Stomach (tissue), 4 donors: ENCODE measurements at regions not wholly inside any gene's neighbourhood (a gene's known extent, or its start where the extent isn't known, plus 50 kb on each side); places are given as distances from the start of the nearest gene placed in this dataset.

Experiments used
- EP300 ChIP-seq: sonication (generic); formaldehyde crosslinking; IDR thresholded peaks from one replicate; pipeline ENCODE4 v1.6.1; 2017; ENCODE audit warnings: antibody characterized with exemption
- POLR2A ChIP-seq, 4 donors: fragments of 450-650 bp; IDR thresholded peaks; one replicate each; pipeline ENCODE4 v1.6.1; 2016; ENCODE audit warnings: antibody characterized with exemption in 4 of 4, control low read depth in 2 of 4, mild to moderate bottlenecking in 1 of 4, moderate library complexity in 1 of 4
- POLR2AphosphoS5 ChIP-seq, 3 donors: sonication (generic); formaldehyde crosslinking; IDR thresholded peaks; one replicate each; pipeline ENCODE4 v1.6.1; 2016; ENCODE audit warnings: antibody characterized with exemption in 3 of 3
- TF ChIP-seq, protein P1 (sequence below), 7 experiments: fragments of 450-650 bp in 4 of 7; fragments of 200-600 bp in 3 of 7; sonication (generic) in 3 of 7; IDR thresholded peaks; one replicate each; pipeline ENCODE4 v1.5.1; 2016 to 2019; ENCODE audit warnings: antibody characterized with exemption in 7 of 7, control low read depth in 2 of 7, mild to moderate bottlenecking in 1 of 7

DNA sequence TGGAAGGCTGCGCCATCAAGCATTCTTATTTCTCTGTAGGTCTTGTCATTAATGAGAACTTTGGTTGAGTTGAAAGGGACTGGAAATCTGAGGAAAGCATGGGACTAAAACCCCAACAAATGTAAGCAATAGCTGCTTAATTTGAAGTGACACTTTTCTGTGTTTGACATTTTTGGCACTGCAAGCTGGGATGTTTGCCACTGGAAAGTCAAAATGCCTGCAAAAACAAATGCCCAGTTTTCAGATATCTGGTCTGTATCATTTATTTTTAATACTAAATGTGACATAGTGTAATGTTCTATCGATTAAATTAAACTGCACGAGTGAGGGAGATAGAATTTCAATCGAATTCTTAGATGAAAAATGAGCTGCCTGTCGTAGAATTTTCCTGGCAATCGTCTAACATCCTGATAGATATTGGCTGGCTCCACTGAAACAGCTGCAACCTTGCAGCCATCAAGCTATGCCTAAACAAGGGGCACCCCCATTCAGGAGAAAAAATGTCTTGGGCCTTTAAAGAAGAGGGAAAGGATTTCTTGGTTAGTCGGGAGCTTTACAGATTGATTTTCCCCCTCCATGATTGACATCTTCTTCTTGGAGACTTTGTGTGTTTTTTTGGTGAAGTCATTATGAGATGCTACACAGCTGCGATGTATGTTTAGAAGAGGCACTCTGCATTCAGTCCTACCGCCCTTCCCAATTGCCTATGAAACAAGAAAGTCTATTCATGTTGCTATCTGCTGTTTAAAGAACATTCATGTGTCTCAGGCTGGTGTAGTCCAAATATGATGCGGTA is 316.7 kb upstream of the TBL1XR1 start:
- TF ChIP-seq, protein P1, sequence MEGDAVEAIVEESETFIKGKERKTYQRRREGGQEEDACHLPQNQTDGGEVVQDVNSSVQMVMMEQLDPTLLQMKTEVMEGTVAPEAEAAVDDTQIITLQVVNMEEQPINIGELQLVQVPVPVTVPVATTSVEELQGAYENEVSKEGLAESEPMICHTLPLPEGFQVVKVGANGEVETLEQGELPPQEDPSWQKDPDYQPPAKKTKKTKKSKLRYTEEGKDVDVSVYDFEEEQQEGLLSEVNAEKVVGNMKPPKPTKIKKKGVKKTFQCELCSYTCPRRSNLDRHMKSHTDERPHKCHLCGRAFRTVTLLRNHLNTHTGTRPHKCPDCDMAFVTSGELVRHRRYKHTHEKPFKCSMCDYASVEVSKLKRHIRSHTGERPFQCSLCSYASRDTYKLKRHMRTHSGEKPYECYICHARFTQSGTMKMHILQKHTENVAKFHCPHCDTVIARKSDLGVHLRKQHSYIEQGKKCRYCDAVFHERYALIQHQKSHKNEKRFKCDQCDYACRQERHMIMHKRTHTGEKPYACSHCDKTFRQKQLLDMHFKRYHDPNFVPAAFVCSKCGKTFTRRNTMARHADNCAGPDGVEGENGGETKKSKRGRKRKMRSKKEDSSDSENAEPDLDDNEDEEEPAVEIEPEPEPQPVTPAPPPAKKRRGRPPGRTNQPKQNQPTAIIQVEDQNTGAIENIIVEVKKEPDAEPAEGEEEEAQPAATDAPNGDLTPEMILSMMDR (IDR thresholded peaks at IDR 0.05), result no peak
- TF ChIP-seq POLR2AphosphoS5 (IDR thresholded peaks at IDR 0.05), result no peak
- TF ChIP-seq POLR2A (IDR thresholded peaks at IDR 0.05), result no peak
- TF ChIP-seq EP300, result no peak
